ENCODE measurements at regions not wholly inside any gene's neighbourhood (a gene's known extent, or its start where the extent isn't known, plus 50 kb on each side); places are given as distances from the start of the nearest gene placed in this dataset.
"Not testable (repeated sequence)": the region's sequence is repeated elsewhere in the genome, so short reads cannot be mapped to it uniquely, and the experiment has no call there.

DNA sequence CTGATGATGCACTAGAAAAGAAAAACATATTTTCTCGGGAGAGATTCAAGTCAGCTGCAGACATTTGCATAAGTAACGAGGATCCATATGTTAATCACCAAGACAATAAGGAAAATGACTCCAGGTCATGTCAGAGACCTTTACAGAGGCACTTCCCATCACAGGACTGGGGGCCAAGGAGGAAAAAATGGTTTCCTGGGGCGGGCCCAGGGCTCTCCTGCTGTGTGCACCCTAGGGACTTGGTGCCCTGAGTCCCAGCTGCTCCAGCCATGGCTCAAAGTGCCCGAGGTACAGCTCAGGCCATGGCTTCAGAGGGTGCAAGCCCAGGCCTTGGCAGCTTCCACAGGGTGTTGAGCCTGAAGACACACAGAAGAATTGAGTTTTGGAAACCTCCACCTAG is 415.4 kb upstream of the FRG1 start:
- no peaks in the 10 kb centered on the region for H3K27me3 ChIP-seq (ENCODE audit: control insufficient read depth in 5 of 5, insufficient read depth in 4 of 5, low read length in 5 of 5)
- no peak overlapping the region for H3K27ac ChIP-seq (ENCODE audit: low read depth, low read length)
- no peaks in the 10 kb centered on the region for H3K4me1 ChIP-seq (ENCODE audit: control insufficient read depth in 5 of 5, insufficient read depth in 5 of 5, low read length in 5 of 5)
- no peaks in the 10 kb centered on the region for H3K36me3 ChIP-seq (ENCODE audit: control insufficient read depth in 5 of 5, insufficient read depth in 5 of 5, low read length in 5 of 5)
- H3K9me3 ChIP-seq (ENCODE audit: control insufficient read depth in 5 of 5, low read length in 5 of 5) = peaks cover 0 to 20% (median 3%) of the 10 kb centered on the region in 5 donors
- no peak overlapping the region for H3K4me3 ChIP-seq (ENCODE audit: low read depth in 1 of 5, low read length in 5 of 5)
- no peak overlapping the region for H3K9ac ChIP-seq (ENCODE audit: low read length in 5 of 5)

DNA sequence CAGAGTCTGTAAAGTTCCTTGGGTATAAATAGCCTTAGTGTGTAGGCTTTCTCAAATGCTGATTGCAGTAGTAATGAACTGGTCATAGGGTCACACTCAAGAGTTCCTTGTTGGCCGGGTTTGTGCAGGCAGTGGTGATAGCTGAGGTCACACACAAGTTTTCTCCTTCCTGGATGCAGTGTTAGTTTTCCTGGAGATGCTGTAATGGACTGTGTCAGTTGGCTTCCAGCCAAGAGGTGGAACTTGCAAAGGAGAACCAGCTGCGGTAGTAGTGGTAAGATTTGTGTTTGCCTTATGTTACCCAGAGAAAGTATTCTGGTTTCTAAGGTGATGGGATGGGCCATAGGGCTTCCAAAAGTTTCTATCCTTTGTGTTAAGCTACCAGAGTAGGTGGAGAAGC is 409.8 kb upstream of the FRG1 start:
- Histone ChIP-seq H3K36me3 (ENCODE audit: control insufficient read depth in 5 of 5, insufficient read depth in 5 of 5, low read length in 5 of 5) (no peaks in the 10 kb centered on the region), H3K4me1 (ENCODE audit: control insufficient read depth in 5 of 5, insufficient read depth in 5 of 5, low read length in 5 of 5) (no peaks in the 10 kb centered on the region), H3K9me3 (ENCODE audit: control insufficient read depth in 5 of 5, low read length in 5 of 5) (peaks cover 10 to 45% (median 31%) of the 10 kb centered on the region in 5 donors), H3K27me3 (ENCODE audit: control insufficient read depth in 5 of 5, insufficient read depth in 4 of 5, low read length in 5 of 5) (no peaks in the 10 kb centered on the region), H3K27ac (ENCODE audit: low read depth, low read length) (no peak overlapping the region), H3K9ac (ENCODE audit: low read length in 5 of 5) (no peak overlapping the region), H3K4me3 (ENCODE audit: low read depth in 1 of 5, low read length in 5 of 5) (no peak overlapping the region)

DNA sequence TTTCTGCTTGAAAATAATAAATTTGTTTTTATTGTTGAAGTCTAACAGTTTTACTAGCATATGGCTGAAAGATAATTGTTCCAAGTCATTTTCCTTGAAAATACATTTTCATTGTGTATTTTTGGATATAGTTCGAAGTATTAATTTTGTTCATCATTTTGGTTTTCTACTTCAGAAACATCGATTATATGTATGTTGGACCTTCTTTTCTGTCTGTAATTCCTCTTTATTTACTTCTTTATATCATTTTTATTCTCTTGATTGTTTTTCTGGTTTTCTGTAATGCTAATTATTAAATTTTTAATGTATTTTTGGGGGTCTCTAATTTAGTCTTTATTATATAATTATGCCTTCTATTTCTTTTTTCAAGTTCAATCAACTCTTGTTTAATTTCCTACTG is 407.1 kb upstream of the FRG1 start:
- Histone ChIP-seq H3K9ac (ENCODE audit: low read length in 5 of 5) (no peak overlapping the region), H3K36me3 (ENCODE audit: control insufficient read depth in 5 of 5, insufficient read depth in 5 of 5, low read length in 5 of 5) (no peaks in the 10 kb centered on the region), H3K27ac (ENCODE audit: low read depth, low read length) (no peak overlapping the region), H3K27me3 (ENCODE audit: control insufficient read depth in 5 of 5, insufficient read depth in 4 of 5, low read length in 5 of 5) (no peaks in the 10 kb centered on the region), H3K4me3 (ENCODE audit: low read depth in 1 of 5, low read length in 5 of 5) (no peak overlapping the region), H3K9me3 (ENCODE audit: control insufficient read depth in 5 of 5, low read length in 5 of 5) (peaks cover 10 to 41% (median 36%) of the 10 kb centered on the region in 5 donors), H3K4me1 (ENCODE audit: control insufficient read depth in 5 of 5, insufficient read depth in 5 of 5, low read length in 5 of 5) (no peaks in the 10 kb centered on the region)

DNA sequence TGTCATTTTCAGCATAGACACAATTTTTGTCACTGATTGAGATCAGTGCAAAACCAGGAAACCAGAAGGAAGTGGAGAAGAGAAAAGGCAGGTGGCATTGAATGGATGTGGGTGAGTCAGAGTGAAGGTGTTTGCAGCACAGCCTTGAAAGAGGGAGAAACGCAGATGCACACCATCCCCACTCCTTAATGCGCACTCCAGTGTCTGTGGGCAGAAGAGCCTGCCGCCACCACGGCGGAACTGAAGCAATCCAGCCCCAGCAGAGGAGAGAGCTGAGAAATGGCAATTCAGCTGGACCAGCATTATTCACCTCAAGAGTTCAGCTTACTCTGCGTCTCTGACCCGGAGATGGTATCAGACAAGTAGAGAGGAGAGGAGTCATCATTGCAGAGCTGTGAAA is 393.1 kb upstream of the FRG1 start:
- H3K27ac ChIP-seq (ENCODE audit: low read depth, low read length) = no peak overlapping the region
- H3K9ac ChIP-seq (ENCODE audit: low read length in 5 of 5) = no peak overlapping the region
- H3K9me3 ChIP-seq (ENCODE audit: control insufficient read depth in 5 of 5, low read length in 5 of 5) = no peaks in the 10 kb centered on the region
- H3K27me3 ChIP-seq (ENCODE audit: control insufficient read depth in 5 of 5, insufficient read depth in 4 of 5, low read length in 5 of 5) = no peaks in the 10 kb centered on the region
- no peaks in the 10 kb centered on the region for H3K36me3 ChIP-seq (ENCODE audit: control insufficient read depth in 5 of 5, insufficient read depth in 5 of 5, low read length in 5 of 5)
- H3K4me1 ChIP-seq (ENCODE audit: control insufficient read depth in 5 of 5, insufficient read depth in 5 of 5, low read length in 5 of 5) = peaks cover 0 to 17% (median 4%) of the 10 kb centered on the region in 5 donors
- H3K4me3 ChIP-seq (ENCODE audit: low read depth in 1 of 5, low read length in 5 of 5) = no peak overlapping the region

DNA sequence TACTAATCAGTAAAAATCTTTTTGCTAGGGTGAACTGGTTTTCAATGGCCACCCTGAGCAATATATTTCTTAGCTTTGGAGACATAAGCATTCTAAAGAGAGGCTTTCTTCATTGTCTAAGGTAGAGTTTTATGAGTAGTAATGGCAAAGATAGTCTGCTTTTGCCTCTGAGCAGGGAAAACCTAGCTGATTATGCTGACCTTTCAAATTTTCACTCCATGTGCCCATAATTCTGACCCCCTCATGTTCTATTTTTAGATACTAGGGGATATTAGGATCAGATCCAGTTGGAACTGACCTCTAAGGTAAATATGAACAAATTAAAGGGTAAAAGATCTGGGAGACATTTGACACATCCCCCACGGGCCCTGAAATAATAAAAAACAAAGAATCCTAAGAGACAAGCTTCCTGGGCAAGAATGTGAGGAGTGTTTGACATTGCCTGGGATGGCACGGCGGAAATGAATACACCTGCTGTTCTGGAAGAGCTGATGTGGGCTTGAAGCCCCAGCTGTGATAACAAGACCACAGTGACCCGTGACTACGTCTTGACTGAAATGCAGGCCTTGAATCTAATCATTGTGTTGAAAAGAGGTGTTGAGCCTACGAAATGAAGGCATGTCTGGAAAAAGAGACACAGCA is 392.1 kb upstream of the FRG1 start:
- Histone ChIP-seq H3K36me3 (ENCODE audit: control insufficient read depth in 5 of 5, insufficient read depth in 5 of 5, low read length in 5 of 5) (no peaks in the 10 kb centered on the region), H3K27me3 (ENCODE audit: control insufficient read depth in 5 of 5, insufficient read depth in 4 of 5, low read length in 5 of 5) (no peaks in the 10 kb centered on the region), H3K9ac (ENCODE audit: low read length in 5 of 5) (no peak overlapping the region), H3K4me3 (ENCODE audit: low read depth in 1 of 5, low read length in 5 of 5) (no peak overlapping the region), H3K4me1 (ENCODE audit: control insufficient read depth in 5 of 5, insufficient read depth in 5 of 5, low read length in 5 of 5) (peaks cover 0 to 17% (median 4%) of the 10 kb centered on the region in 5 donors), H3K9me3 (ENCODE audit: control insufficient read depth in 5 of 5, low read length in 5 of 5) (no peaks in the 10 kb centered on the region), H3K27ac (ENCODE audit: low read depth, low read length) (no peak overlapping the region)

DNA sequence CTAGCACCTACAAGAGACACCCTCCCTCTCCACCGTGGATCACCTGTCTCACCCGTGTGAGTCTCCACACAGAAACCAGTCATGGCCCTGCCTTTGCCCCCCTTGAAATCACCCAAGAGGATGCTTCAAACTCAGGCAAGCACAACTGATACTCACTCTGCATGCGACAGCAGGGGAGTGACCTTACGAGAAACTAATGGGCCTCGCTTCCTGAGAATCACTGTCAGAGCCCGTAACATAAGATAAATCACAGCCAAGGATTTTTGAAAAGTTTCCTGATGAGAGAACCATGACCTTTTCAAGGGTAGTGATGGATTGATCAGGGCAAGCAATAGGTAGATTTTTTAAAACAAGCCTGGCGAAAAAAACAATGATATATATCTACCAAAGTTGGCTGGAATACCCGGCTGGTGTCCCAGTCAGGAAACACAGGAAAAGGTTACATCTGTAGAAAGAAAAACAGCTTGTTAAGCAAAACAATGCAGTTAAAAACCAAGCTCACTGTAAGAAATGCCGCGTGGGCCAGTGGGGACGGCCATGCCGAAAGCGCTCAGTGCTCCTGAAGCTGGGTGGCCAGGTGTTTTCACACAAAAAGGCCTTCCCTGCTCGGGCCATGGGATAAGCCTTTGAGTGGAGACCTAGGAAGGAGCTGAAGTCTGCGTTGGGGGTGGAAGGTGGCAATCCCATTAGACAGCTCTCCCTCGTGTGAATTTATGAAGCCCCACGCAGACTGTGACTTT is 388.6 kb upstream of the FRG1 start:
- not testable (repeated sequence) for H3K4me3 ChIP-seq (ENCODE audit: low read depth in 1 of 5, low read length in 5 of 5); H3K9me3 ChIP-seq (ENCODE audit: control insufficient read depth in 5 of 5, low read length in 5 of 5); H3K27me3 ChIP-seq (ENCODE audit: control insufficient read depth in 5 of 5, insufficient read depth in 4 of 5, low read length in 5 of 5); H3K36me3 ChIP-seq (ENCODE audit: control insufficient read depth in 5 of 5, insufficient read depth in 5 of 5, low read length in 5 of 5); H3K9ac ChIP-seq (ENCODE audit: low read length in 5 of 5); H3K27ac ChIP-seq (ENCODE audit: low read depth, low read length)
- peaks cover 0 to 17% (median 4%) of the 10 kb centered on the region in 5 donors for H3K4me1 ChIP-seq (ENCODE audit: control insufficient read depth in 5 of 5, insufficient read depth in 5 of 5, low read length in 5 of 5)

DNA sequence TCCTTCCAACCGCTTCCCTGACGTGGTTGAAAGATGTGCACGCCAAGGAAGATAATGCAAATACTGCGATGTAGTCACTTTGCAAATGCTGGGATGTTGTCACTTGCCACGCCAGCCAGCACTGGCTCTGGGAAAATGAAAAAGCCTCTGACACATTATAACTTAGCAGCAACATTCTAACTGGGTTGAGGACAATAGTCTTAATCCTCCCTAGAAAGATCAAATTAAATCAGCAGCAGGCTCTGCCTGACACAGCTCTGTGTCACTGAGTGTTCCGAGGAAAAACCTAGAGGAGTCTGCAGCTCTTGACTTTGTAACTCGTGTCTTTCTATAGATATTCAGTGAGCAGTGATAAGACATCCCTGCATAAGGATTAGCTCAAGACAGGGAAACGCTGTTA is 380.1 kb upstream of the FRG1 start:
- H3K9ac ChIP-seq (ENCODE audit: low read length in 5 of 5); H3K27ac ChIP-seq (ENCODE audit: low read depth, low read length); H3K9me3 ChIP-seq (ENCODE audit: control insufficient read depth in 5 of 5, low read length in 5 of 5); H3K4me3 ChIP-seq (ENCODE audit: low read depth in 1 of 5, low read length in 5 of 5); H3K4me1 ChIP-seq (ENCODE audit: control insufficient read depth in 5 of 5, insufficient read depth in 5 of 5, low read length in 5 of 5); H3K36me3 ChIP-seq (ENCODE audit: control insufficient read depth in 5 of 5, insufficient read depth in 5 of 5, low read length in 5 of 5); H3K27me3 ChIP-seq (ENCODE audit: control insufficient read depth in 5 of 5, insufficient read depth in 4 of 5, low read length in 5 of 5): not testable (repeated sequence)

DNA sequence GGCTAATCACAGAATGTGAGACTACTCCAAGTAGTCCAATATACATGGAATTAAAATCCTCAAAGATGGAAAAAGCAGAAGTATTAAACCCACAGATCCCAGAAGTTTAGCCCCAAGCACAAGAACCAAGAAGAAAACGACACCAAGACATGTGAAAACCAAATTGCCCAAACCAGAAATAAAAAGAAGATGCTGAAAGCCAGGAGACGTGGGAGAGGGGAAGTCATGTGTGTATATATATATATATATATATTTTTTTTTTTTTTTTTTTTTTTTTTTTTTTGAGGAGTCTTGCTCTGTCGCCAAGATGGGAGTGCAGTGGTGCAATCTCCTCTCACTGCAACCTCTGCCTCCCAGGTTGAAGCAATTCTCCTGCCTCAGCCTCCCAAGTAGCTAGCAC is 376.9 kb upstream of the FRG1 start:
- H3K4me3 ChIP-seq (ENCODE audit: low read depth in 1 of 5, low read length in 5 of 5); H3K27me3 ChIP-seq (ENCODE audit: control insufficient read depth in 5 of 5, insufficient read depth in 4 of 5, low read length in 5 of 5); H3K9ac ChIP-seq (ENCODE audit: low read length in 5 of 5); H3K36me3 ChIP-seq (ENCODE audit: control insufficient read depth in 5 of 5, insufficient read depth in 5 of 5, low read length in 5 of 5); H3K27ac ChIP-seq (ENCODE audit: low read depth, low read length); H3K9me3 ChIP-seq (ENCODE audit: control insufficient read depth in 5 of 5, low read length in 5 of 5); H3K4me1 ChIP-seq (ENCODE audit: control insufficient read depth in 5 of 5, insufficient read depth in 5 of 5, low read length in 5 of 5): not testable (repeated sequence)

DNA sequence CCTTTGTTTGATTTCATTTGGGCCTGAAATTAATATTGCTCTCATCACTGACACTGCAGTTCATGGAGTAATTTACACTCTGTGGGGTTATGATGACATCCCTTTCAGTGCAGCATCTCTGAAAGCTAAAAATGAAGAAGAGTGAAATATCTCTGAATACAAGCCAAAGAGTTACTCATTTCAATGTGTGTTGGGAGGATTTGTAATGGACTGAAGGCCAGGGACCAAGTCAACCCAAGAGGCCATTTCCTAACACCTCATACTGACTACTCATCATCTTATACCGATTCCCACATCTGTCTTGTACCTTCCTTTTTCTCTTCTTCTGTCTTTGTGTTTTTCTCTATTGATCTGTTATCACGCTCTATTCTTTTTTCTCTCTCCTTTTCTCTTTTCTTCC is 374.4 kb upstream of the FRG1 start:
- not testable (repeated sequence) for H3K9ac ChIP-seq (ENCODE audit: low read length in 5 of 5); H3K9me3 ChIP-seq (ENCODE audit: control insufficient read depth in 5 of 5, low read length in 5 of 5); H3K27ac ChIP-seq (ENCODE audit: low read depth, low read length); H3K27me3 ChIP-seq (ENCODE audit: control insufficient read depth in 5 of 5, insufficient read depth in 4 of 5, low read length in 5 of 5); H3K4me3 ChIP-seq (ENCODE audit: low read depth in 1 of 5, low read length in 5 of 5); H3K4me1 ChIP-seq (ENCODE audit: control insufficient read depth in 5 of 5, insufficient read depth in 5 of 5, low read length in 5 of 5); H3K36me3 ChIP-seq (ENCODE audit: control insufficient read depth in 5 of 5, insufficient read depth in 5 of 5, low read length in 5 of 5)

DNA sequence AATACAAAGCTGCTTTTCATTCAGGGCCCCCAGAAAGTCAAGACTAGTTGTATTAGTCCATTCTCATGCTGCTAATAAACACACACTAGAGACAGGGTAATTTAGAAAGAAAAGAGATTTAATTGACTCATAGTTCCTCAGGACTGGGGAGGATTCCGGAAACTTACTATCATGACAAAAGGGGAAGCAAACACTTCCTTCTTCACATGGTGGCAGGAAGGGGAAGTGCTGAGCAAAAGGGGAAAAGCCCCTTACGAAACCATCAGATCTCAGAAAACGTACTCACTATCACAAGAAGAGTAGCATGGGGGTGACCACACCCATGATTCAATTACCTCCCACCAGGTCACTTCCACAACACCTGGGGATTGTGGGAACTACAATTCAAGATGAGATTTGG is 373.8 kb upstream of the FRG1 start:
- H3K27me3 ChIP-seq (ENCODE audit: control insufficient read depth in 5 of 5, insufficient read depth in 4 of 5, low read length in 5 of 5); H3K4me3 ChIP-seq (ENCODE audit: low read depth in 1 of 5, low read length in 5 of 5); H3K9me3 ChIP-seq (ENCODE audit: control insufficient read depth in 5 of 5, low read length in 5 of 5); H3K4me1 ChIP-seq (ENCODE audit: control insufficient read depth in 5 of 5, insufficient read depth in 5 of 5, low read length in 5 of 5); H3K27ac ChIP-seq (ENCODE audit: low read depth, low read length); H3K9ac ChIP-seq (ENCODE audit: low read length in 5 of 5); H3K36me3 ChIP-seq (ENCODE audit: control insufficient read depth in 5 of 5, insufficient read depth in 5 of 5, low read length in 5 of 5): not testable (repeated sequence)

Data from subcutaneous abdominal adipose tissue (tissue), 5 donors.